ENCODE measurements at regions not wholly inside any gene's neighbourhood (a gene's known extent, or its start where the extent isn't known, plus 50 kb on each side); places are given as distances from the start of the nearest gene placed in this dataset.

GRCh38 chr1:221150996-221151395, 271.8 kb downstream of the HLX start:
- TF ChIP-seq CTCF (conservative IDR thresholded peaks at IDR 0.05) (no peak), ZFX (IDR thresholded peaks at IDR 0.05) (no peak)
